ENCODE measurements at regions not wholly inside any gene's neighbourhood (a gene's known extent, or its start where the extent isn't known, plus 50 kb on each side); places are given as distances from the start of the nearest gene placed in this dataset.

DNA sequence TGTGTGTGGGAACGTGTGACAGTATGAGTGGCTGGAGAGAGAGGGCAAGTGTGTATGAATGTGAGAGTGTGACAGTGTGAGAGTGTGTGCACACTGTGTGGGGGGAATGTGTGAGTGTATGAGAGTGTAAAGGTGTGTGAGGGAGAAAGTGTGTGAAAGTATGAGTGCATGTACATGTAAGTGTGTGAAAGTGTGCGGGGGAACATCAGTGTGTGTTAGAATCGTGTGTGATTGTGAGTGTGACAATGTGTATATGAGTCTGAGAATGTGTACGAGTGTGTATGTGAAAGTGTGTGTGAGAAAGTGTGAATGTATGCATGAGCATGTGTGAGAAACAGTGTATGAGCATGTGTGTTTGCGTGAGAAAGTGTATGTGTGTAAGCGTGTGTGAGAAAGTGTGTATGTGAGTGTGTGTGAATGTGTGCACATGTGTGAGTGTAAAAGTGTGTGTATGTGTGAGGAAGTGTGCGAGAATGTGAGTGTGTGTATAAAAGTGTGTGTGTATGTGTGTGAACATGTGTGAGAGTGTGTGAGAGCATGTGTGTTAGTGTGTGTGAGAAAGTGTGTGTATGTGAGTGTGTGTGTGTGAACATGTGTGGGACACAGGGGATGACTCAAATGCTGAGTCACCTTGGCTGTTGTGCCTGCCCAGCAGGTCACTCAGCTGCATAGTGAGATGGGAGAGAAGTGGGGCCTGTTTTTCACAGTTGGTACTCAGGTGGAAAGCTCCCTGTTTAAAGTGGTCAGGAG is 220.5 kb upstream of the TBX3 start:
- TF ChIP-seq, protein P1, sequence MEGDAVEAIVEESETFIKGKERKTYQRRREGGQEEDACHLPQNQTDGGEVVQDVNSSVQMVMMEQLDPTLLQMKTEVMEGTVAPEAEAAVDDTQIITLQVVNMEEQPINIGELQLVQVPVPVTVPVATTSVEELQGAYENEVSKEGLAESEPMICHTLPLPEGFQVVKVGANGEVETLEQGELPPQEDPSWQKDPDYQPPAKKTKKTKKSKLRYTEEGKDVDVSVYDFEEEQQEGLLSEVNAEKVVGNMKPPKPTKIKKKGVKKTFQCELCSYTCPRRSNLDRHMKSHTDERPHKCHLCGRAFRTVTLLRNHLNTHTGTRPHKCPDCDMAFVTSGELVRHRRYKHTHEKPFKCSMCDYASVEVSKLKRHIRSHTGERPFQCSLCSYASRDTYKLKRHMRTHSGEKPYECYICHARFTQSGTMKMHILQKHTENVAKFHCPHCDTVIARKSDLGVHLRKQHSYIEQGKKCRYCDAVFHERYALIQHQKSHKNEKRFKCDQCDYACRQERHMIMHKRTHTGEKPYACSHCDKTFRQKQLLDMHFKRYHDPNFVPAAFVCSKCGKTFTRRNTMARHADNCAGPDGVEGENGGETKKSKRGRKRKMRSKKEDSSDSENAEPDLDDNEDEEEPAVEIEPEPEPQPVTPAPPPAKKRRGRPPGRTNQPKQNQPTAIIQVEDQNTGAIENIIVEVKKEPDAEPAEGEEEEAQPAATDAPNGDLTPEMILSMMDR (conservative IDR thresholded peaks at IDR 0.05; ENCODE audit: low read length), result no peak
- no peak for TF ChIP-seq EZH2phosphoT487 (IDR thresholded peaks at IDR 0.05; ENCODE audit: borderline replicate concordance)

Data from Loucy (cell line).